ENCODE measurements at regions not wholly inside any gene's neighbourhood (a gene's known extent, or its start where the extent isn't known, plus 50 kb on each side); places are given as distances from the start of the nearest gene placed in this dataset.

GRCh38 chr4:189843413-189844009 is 97.2 kb upstream of the FRG1 start:
- TF ChIP-seq CTCF (conservative IDR thresholded peaks at IDR 0.05 in 1 of 2, IDR thresholded peaks at IDR 0.05 in 1 of 2; ENCODE audit: low read depth in 1 of 2, low read length in 2 of 2), result no peak
- TF ChIP-seq EZH2 (IDR thresholded peaks at IDR 0.05; ENCODE audit: low read length, missing control alignments), result no peak

All from fibroblast of lung (primary cell).